ENCODE measurements at regions not wholly inside any gene's neighbourhood (a gene's known extent, or its start where the extent isn't known, plus 50 kb on each side); places are given as distances from the start of the nearest gene placed in this dataset.

DNA sequence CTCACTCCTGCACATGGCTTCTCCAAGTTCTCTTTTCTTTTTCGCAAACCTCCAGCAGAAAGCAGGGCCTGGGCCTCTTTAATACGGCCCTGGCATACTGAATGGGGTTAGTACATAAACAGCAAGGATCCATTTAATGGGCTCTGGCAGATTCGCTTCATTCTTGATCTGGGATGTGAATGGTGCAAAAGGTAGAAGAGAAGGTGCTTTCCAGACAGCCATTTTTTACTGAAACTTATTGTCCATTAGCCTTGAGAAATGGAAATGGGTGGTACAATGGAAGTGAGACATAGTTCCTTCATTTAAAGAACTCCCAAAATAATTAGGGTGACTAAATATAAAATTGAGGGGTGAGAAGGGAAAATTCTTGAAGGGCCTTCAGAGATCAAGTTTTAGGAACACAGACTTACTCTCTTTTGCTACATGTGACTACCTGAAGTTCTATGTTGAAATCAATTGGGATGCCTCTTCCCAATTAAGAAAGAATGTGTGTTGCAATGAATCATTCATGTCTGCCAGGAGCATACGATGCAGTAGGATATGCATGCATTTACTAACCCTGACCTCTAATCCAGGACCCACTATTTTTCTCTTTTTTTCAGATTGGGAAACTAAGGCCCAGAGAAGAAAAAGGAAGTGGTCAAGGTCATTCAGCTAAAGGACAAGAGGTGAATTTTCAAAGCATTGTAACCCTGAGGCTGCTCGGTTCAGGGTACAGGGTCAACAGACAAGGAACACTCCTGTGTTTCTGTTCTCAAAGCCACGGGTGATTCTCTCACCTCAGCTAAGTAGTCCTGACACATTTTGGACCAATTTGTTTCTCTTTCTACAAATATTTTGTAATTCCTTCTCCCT is 144.1 kb downstream of the BBOX1 start:
- Mint-ChIP-seq H3K4me3 (no peak overlapping the region), H3K36me3 (ENCODE audit: low read depth) (no peaks in the 10 kb centered on the region), H3K27me3 (peaks cover 13% of the 10 kb centered on the region), H3K9me3 (no peaks in the 10 kb centered on the region), H3K4me1 (no peaks in the 10 kb centered on the region), H3K27ac (no peak overlapping the region)
- DNase-seq: no peak
- intact Hi-C loops (cut with micrococcal nuclease): loop anchor here (1.0 kb wide), 1 partner anchor 302 kb away; no protein-coding TSS in a partner anchor

DNA sequence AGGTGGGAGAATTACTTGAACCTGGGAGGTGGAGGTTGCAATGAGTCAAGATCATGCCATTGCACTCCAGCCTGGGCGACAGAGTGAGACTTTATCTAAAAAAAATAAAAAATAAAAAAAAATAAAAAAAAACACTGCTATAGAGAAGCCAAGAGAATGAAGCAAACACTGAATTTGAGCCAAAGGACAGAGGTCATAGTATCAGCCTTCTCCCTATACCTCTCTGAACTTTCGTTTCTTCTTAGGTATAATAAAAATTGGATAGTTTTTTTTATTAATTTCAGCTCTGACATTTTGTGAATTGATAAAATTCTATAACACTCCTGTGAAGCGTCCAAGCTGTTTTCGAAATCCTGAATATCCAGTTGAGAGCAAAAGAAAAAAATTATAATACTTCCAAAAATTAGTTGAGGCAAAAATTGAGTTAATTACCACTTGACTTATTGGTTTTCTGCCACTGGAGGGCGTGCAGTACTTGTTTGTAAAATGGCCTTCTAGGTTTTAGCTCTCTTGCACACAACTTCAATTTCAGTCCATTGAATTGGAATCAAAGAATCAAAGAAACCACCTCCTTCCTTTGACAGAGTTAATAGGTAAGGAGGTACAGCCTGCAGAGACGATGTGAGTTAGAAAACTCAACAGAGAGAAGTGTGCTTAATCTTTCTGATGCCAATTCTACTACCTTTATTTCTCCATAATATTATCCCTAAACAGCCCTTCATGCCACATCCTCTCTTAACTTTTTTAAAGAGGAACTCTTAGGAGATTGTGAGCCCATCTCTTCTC is 143.2 kb downstream of the BBOX1 start:
- Mint-ChIP-seq H3K27me3 (peaks cover 10% of the 10 kb centered on the region), H3K36me3 (ENCODE audit: low read depth) (no peaks in the 10 kb centered on the region), H3K9me3 (no peaks in the 10 kb centered on the region)

DNA sequence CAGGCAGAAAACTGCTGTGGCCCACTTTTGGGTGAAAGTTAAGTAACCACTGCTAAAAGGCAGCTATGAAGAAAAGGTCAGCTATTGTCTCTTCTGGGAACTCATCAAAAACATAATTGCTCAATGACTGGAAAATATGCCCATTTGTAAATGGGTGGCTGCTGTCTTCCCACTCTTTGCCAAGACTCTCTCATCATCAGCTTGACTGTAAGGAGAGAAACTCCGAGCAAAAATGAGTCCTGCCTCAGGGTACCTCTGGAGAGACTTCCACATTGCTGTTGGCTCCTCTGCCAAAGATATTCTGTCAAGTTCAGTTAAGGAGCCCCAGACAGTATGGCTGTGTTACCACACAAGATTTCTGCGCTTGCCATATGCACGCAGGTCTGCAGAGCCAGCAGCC is 138.7 kb downstream of the BBOX1 start:
- no peaks in the 10 kb centered on the region for H3K27me3 Mint-ChIP-seq
- intact Hi-C loops (cut with micrococcal nuclease): no loop called here
- H3K4me1 Mint-ChIP-seq: no peaks in the 10 kb centered on the region
- H3K4me3 Mint-ChIP-seq: no peak overlapping the region
- H3K27ac Mint-ChIP-seq: no peak overlapping the region
- no peak for DNase-seq
- no peaks in the 10 kb centered on the region for H3K9me3 Mint-ChIP-seq
- H3K36me3 Mint-ChIP-seq (ENCODE audit: low read depth): no peaks in the 10 kb centered on the region

More for the DNA sequence above, 143.2 kb downstream of the BBOX1 start:
- intact Hi-C loops (cut with micrococcal nuclease): loop anchor here (1.0 kb wide), 1 partner anchor 302 kb away; no protein-coding TSS in a partner anchor
- no peaks in the 10 kb centered on the region for H3K4me1 Mint-ChIP-seq
- no peak overlapping the region for H3K4me3 Mint-ChIP-seq
- H3K27ac Mint-ChIP-seq: no peak overlapping the region
- DNase-seq: peak; percentile 70

DNA sequence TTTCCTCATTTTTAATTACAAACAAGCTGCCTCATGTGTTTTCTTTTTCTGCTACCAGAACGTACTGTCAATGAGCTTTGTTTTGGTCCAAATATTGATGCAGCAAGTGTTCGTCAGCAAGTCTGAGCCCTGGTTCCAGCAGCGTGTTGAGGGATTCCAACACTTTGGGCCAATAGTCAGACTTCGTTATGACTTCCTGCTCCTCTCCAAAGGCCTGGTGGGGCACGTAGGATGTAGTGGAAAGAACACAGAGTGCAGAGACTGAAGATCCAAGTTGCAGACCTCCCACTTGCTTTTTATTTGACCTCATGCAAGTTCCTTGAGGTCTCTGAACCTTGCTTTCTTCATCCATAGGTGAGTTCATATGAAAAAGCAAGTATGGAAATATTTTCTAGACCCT is 138.2 kb downstream of the BBOX1 start:
- Mint-ChIP-seq H3K27ac (no peak overlapping the region), H3K4me1 (no peaks in the 10 kb centered on the region), H3K9me3 (no peaks in the 10 kb centered on the region), H3K36me3 (ENCODE audit: low read depth) (no peaks in the 10 kb centered on the region), H3K27me3 (no peaks in the 10 kb centered on the region), H3K4me3 (no peak overlapping the region)
- intact Hi-C loops (cut with micrococcal nuclease): no loop called here
- no peak for DNase-seq
